SK-N-SH treated with all-trans-retinoic acid at 6 μM for 48 hours (cell line): ENCODE measurements at regions not wholly inside any gene's neighbourhood (a gene's known extent, or its start where the extent isn't known, plus 50 kb on each side); places are given as distances from the start of the nearest gene placed in this dataset.

Experiments
- ARNTL ChIP-seq: fragments of 450-650 bp; formaldehyde crosslinking; IDR thresholded peaks from 2 replicates; pipeline ENCODE4 v1.5.0; 2020; ENCODE audit warnings: low read depth, mild to moderate bottlenecking, moderate library complexity, borderline replicate concordance
- BACH2 ChIP-seq: fragments of 250-450 bp; sonication (Bioruptor Pico); IDR thresholded peaks from 2 replicates; pipeline ENCODE4 v1.9.0; 2021; ENCODE audit warnings: mild to moderate bottlenecking, borderline replicate concordance
- RARB ChIP-seq: fragments of 250-450 bp; sonication (Bioruptor Pico); IDR thresholded peaks from 2 replicates; pipeline ENCODE4 v1.8.0; 2021; ENCODE audit warnings: mild to moderate bottlenecking, moderate library complexity
- ZFP3 ChIP-seq: fragments of 250-450 bp; sonication (Bioruptor Pico); IDR thresholded peaks from 2 replicates; pipeline ENCODE4 v1.5.0; 2020; ENCODE audit warnings: mild to moderate bottlenecking, moderate library complexity
- ZFP30 ChIP-seq: fragments of 450-650 bp; formaldehyde crosslinking; IDR thresholded peaks from 2 replicates; pipeline ENCODE4 v1.5.0; 2022; ENCODE audit warnings: mild to moderate bottlenecking, moderate library complexity
- ZNF565 ChIP-seq: fragments of 450-650 bp; formaldehyde crosslinking; conservative IDR thresholded peaks from 2 replicates; pipeline ENCODE4 v1.5.0; 2020; ENCODE audit warnings: low read depth, mild to moderate bottlenecking, moderate library complexity

- no peak for TF ChIP-seq BACH2 (CRISPR knock-in tag)
- TF ChIP-seq ZNF565 (CRISPR knock-in tag), result no peak
- no peak for TF ChIP-seq ARNTL (CRISPR knock-in tag)
- no peak for TF ChIP-seq ZFP30
- TF ChIP-seq ZFP3 (CRISPR knock-in tag), result no peak
- no peak for TF ChIP-seq RARB
Observed at GRCh38 chr3:64894006-64894405, 206.2 kb upstream of the ADAMTS9 start.
